CD4-positive, alpha-beta T cell treated with Interleukin-1 beta for 1 hour (primary cell): ENCODE measurements at regions not wholly inside any gene's neighbourhood (a gene's known extent, or its start where the extent isn't known, plus 50 kb on each side); places are given as distances from the start of the nearest gene placed in this dataset.

Experiments used
- DNase-seq, 2 donors: peaks; one replicate each; pipeline ENCODE4 v3.0.0-alpha.2; 2020 to 2022

DNA sequence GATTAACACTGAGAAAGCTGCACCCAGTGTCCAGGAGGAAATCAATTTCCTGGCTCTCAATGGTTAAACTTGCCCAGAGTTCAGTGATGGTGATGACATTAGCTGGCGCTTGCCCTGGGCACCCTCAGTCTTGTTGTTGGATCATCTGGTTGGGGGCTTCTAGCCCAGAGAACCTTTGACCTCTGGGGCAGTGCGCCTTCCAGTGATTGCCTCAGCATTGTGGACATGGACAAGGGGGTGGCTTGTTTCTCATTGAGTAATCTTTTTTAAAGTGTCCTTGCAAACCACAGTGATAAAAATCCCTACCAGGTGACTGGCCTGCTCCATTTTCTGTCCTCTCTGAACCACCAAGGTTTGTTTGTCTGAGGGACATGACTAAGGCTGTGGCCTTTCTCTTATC lies 95.6 kb upstream of the USP9Y start:
- no peak for DNase-seq

DNA sequence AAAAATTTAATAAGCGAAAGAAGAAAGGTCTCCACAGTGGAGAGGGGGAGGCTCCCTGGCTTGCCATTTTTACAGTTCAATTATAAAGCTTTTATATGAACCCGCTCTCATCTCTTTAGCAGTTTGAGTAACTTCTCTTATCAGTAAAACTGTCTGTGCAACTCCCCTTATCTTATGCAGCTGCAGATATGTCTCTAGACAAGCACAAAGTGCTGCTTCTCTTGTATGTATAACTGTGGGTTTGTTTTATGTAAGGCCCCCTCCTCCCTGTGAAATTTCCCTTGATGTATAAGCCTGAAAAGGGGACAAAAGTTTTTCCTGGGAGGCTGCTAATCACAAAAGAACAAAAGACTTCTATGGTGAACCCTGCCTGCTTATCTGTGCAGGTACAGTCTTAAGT lies 90.2 kb upstream of the USP9Y start:
- no peak for DNase-seq

DNA sequence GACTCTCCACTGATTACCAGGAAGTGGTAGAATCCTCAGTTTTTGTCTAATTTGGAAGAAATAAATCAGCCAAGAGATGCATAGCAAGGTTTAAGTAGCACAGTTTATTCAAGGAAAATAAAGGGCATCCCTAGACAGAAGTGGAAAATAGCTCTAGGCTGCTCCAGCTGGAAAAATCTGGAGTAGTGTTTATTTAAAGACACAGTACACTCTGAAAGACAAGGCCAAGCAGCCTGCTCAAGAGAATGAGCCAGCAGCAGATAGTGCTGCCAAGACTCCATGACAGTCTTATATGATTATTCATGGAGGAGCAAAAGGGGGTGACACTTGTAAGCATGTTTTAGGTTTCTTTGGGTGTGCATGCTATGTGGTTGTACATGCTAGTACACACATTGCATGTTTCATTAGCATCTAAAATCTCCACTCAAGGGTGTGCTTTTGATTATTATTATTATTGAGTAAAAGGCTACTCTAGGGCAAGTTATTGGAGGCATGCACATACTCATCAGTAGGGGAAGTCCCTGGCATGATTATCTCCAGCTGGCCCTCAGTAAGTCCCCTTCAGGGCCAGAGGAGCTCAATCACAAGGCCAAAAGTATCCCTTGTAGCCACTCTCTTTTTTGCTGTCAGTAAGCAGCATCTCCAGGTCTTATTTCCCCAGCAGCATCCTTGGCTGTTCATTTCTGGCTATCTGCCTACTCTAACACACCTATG lies 85.1 kb upstream of the USP9Y start:
- DNase-seq, result no peak

DNA sequence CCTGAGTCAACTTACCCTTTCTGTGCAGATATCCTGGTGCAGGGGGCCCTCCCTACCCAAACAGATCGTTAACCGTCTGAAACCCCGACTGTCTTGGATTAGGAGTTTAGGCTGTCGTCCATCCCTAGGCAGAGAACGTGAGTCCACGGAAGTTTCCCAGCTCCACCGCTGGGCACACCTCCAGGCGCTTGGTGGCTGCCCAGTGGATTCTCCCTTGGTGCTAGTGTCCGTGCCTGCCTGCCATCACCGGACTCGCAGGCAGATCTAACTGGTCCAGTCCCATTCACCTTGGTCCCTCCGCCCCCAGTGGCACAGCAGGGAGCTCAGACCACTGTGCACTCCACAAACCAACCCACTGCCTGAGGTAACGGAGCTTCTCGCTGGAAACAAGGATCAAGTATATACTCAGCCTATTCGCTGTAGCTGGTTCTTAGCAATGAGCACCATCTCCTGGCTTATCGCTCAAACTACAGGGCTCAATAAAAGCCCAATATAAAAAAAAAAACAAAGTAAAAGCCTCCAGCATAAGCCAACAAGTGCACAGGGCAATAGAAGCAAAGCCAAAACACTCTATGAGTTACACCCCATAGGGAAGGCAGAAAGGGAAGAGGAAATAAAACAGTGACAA lies 79.5 kb upstream of the USP9Y start:
- DNase-seq, result peak in 1 of 2 donors; percentile 28

DNA sequence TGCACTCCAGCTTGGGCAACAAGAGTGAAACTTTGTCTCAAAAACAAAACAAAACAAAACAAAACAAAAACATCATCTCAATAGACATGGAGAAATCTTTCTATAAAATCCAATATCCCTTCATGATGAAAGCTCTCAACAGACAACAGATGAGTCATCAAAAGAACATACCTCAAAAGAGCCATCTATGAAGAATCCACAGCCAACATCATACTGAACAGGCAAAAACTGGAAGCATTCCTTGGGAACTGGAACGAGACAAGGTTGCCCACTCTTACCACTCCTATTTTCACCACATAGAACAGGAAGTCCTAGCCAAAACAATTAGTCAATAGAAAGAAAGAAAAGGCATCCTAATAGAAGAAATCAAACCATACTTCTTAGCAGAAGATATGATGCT lies 77.8 kb upstream of the USP9Y start:
- no peak for DNase-seq

DNA sequence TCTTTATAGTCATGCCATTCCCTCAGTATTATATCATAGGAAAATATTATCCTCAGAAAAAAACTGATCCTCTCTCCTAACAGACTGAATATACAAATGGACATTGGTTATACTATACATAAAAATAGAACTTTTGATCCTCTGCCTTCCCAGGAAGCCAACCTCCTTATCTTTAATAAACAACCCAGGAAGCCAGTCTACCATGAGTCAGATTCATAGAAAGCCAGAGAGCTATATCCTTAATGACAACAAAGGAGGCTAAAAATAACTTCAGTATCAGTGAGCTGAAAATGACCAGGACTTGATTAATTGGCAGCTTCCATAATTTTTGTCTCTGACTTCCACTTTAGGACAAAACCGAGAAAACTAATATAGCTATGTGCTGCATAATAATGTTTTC lies 58.0 kb upstream of the USP9Y start:
- DNase-seq, result no peak

DNA sequence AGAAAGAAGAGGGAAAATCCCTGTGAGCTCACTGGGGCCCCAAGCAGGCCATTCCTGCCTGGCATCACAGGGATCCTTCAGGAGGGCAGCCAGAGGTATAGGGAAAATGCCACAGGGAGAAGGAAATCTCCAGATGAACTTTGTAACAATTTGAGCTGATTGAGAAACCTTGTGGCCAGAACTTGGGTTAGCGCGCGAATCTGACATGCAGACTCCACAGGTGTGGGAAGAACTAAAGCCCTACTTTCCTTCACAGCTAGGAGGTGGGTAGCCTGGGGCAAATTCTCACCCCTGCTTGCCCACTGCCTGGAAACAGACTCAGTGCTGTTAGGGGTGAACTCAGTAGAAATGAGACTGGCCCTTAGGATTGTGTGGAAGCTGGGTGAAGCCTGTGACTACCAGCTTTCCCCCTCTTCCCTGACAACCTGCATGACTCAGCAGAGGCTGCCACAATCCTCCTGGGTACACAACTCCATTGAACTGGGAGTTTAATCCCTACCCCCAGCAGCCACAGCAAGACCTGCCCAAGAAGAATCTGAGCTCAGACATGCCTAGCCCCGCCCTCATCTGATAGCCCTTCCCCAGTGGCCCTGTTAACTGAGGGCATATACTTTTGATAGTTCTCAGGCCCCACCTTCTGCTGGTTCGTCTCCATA lies 57.2 kb upstream of the USP9Y start:
- no peak for DNase-seq

DNA sequence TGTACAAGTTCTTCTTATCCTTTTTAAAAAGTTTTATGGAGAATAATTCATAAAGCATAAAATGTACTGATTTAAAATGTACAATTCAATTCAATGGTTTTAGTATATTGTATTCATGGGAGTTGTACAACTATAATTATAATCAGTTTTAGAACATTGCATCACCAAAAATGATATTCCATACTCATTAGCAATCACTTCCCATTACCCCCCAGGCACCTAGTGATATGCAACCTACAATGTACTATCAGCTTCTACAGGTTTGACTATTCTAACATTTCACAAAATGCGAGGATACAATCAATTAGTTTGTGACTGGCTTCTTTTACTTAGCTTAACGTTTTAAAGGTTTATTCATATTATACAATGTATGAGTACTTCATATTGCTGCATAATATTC lies 49.9 kb upstream of the USP9Y start:
- no peak for DNase-seq
